Natural killer cell treated with Interleukin-12 subunit alpha and Interleukin-12 subunit beta and Interleukin-15 and Interleukin-18, amount 100 ng/mL, for 72 hours (primary cell): ENCODE measurements at regions not wholly inside any gene's neighbourhood (a gene's known extent, or its start where the extent isn't known, plus 50 kb on each side); places are given as distances from the start of the nearest gene placed in this dataset.
"Not testable (repeated sequence)": the region's sequence is repeated elsewhere in the genome, so short reads cannot be mapped to it uniquely, and the experiment has no call there.

Source experiments
- ATAC-seq, 2 donors: fragments of 150-1000 bp; cut with Tn5 transposase in 1 of 2; sonication (Bioruptor Pico), chemical (Tn5 transposase) in 1 of 2; 2 replicates each; pipeline ENCODE4 v1.10.0; 2021
- DNase-seq: peaks from one replicate; pipeline ENCODE4 v3.0.0; 2022; ENCODE audit warnings: low spot score
- H3K27ac Mint-ChIP-seq, 2 donors: 1 replicate in 1 of 2; 2 replicates in 1 of 2; pipeline ENCODE4 v1.8.0; 2022; ENCODE audit warnings: mixed read lengths in 2 of 2, mild to moderate bottlenecking in 1 of 2, moderate library complexity in 1 of 2
- H3K27me3 Mint-ChIP-seq, 2 donors: 1 replicate in 1 of 2; 2 replicates in 1 of 2; pipeline ENCODE4 v1.8.0; 2022; ENCODE audit warnings: mixed read lengths in 2 of 2
- H3K36me3 Mint-ChIP-seq: one replicate; pipeline ENCODE4 v1.8.0; 2022; ENCODE audit warnings: mixed read lengths
- H3K4me1 Mint-ChIP-seq, 2 donors: 1 replicate in 1 of 2; 2 replicates in 1 of 2; pipeline ENCODE4 v1.8.0; 2022; ENCODE audit warnings: low read depth in 2 of 2, mixed read lengths in 2 of 2, mild to moderate bottlenecking in 1 of 2
- H3K4me3 Mint-ChIP-seq: one replicate; pipeline ENCODE4 v1.8.0; 2022; ENCODE audit warnings: mixed read lengths
- H3K9me3 Mint-ChIP-seq: 2 replicates; pipeline ENCODE4 v1.8.0; 2022; ENCODE audit warnings: mixed read lengths

GRCh38 chr1:109838838-109839240 is 71.8 kb upstream of the CSF1 start:
- Mint-ChIP-seq H3K4me3 (no peak overlapping the region), H3K27ac (no peak overlapping the region), H3K4me1 (no peaks in the 10 kb centered on the region), H3K36me3 (peaks cover 6% of the 10 kb centered on the region), H3K9me3 (no peaks in the 10 kb centered on the region), H3K27me3 (peaks cover 11 to 13% of the 10 kb centered on the region in 2 donors)
- DNase-seq (no peak), ATAC-seq (no peak)

- Mint-ChIP-seq H3K36me3 (peaks cover 6% of the 10 kb centered on the region), H3K9me3 (no peaks in the 10 kb centered on the region), H3K4me3 (no peak overlapping the region), H3K27me3 (peaks cover 11 to 13% of the 10 kb centered on the region in 2 donors), H3K27ac (no peak overlapping the region), H3K4me1 (no peaks in the 10 kb centered on the region)
- DNase-seq (no peak), ATAC-seq (no peak)
Observed at GRCh38 chr1:109837852-109838570, 72.6 kb upstream of the CSF1 start.

- not testable (repeated sequence) for H3K4me3 Mint-ChIP-seq, H3K4me1 Mint-ChIP-seq, H3K9me3 Mint-ChIP-seq, DNase-seq, H3K36me3 Mint-ChIP-seq, ATAC-seq, H3K27ac Mint-ChIP-seq
- peaks cover 13 to 16% of the 10 kb centered on the region in 2 donors for H3K27me3 Mint-ChIP-seq
Observed at GRCh38 chr1:109835645-109836044, 71.9 kb upstream of the EPS8L3 start.

- Mint-ChIP-seq H3K4me1 (no peaks in the 10 kb centered on the region), H3K9me3 (no peaks in the 10 kb centered on the region), H3K27ac (no peak overlapping the region), H3K4me3 (no peak overlapping the region), H3K27me3 (peaks cover 13 to 14% of the 10 kb centered on the region in 2 donors), H3K36me3 (peaks cover 6% of the 10 kb centered on the region)
- ATAC-seq (no peak), DNase-seq (no peak)
Observed at GRCh38 chr1:109834951-109835350, 71.2 kb upstream of the EPS8L3 start.

GRCh38 chr1:109832945-109833344 is 69.2 kb upstream of the EPS8L3 start:
- no peak for DNase-seq
- ATAC-seq: no peak
- no peaks in the 10 kb centered on the region for H3K4me1 Mint-ChIP-seq
- H3K27ac Mint-ChIP-seq: no peak overlapping the region
- H3K27me3 Mint-ChIP-seq: peaks cover 13 to 14% of the 10 kb centered on the region in 2 donors
- H3K36me3 Mint-ChIP-seq: peaks cover 6% of the 10 kb centered on the region
- H3K9me3 Mint-ChIP-seq: no peaks in the 10 kb centered on the region
- no peak overlapping the region for H3K4me3 Mint-ChIP-seq

- Mint-ChIP-seq H3K4me3 (no peak overlapping the region), H3K27ac (no peak overlapping the region), H3K36me3 (no peaks in the 10 kb centered on the region), H3K4me1 (peaks cover 7 to 19% of the 10 kb centered on the region in 2 donors), H3K27me3 (peaks cover 0 to 10% of the 10 kb centered on the region in 2 donors), H3K9me3 (no peaks in the 10 kb centered on the region)
- DNase-seq (no peak), ATAC-seq (no peak)
Observed at GRCh38 chr1:109828756-109829505, 65.2 kb upstream of the EPS8L3 start.

GRCh38 chr1:109827986-109828385 is 64.3 kb upstream of the EPS8L3 start:
- no peak for ATAC-seq
- no peaks in the 10 kb centered on the region for H3K36me3 Mint-ChIP-seq
- no peak for DNase-seq
- H3K4me1 Mint-ChIP-seq: peaks cover 7 to 28% of the 10 kb centered on the region in 2 donors
- no peak overlapping the region for H3K27ac Mint-ChIP-seq
- H3K4me3 Mint-ChIP-seq: no peak overlapping the region
- H3K27me3 Mint-ChIP-seq: peaks cover 0 to 10% of the 10 kb centered on the region in 2 donors
- no peaks in the 10 kb centered on the region for H3K9me3 Mint-ChIP-seq

- H3K4me1 Mint-ChIP-seq: peaks cover 11 to 33% of the 10 kb centered on the region in 2 donors
- H3K4me3 Mint-ChIP-seq: no peak overlapping the region
- no peaks in the 10 kb centered on the region for H3K36me3 Mint-ChIP-seq
- no peak for DNase-seq
- no peak overlapping the region for H3K27ac Mint-ChIP-seq
- H3K27me3 Mint-ChIP-seq: peaks cover 0 to 10% of the 10 kb centered on the region in 2 donors
- no peaks in the 10 kb centered on the region for H3K9me3 Mint-ChIP-seq
- ATAC-seq: no peak
Observed at GRCh38 chr1:109827466-109827865, 63.7 kb upstream of the EPS8L3 start.

GRCh38 chr1:109826930-109827349 is 63.2 kb upstream of the EPS8L3 start:
- Mint-ChIP-seq H3K27ac (no peak overlapping the region), H3K9me3 (no peaks in the 10 kb centered on the region), H3K27me3 (peaks cover 0 to 7% of the 10 kb centered on the region in 2 donors), H3K4me3 (no peak overlapping the region), H3K36me3 (no peaks in the 10 kb centered on the region), H3K4me1 (peaks cover 11 to 38% of the 10 kb centered on the region in 2 donors)
- no peak for ATAC-seq
- DNase-seq: no peak

GRCh38 chr1:109826446-109826845 is 62.7 kb upstream of the EPS8L3 start:
- no peaks in the 10 kb centered on the region for H3K9me3 Mint-ChIP-seq

GRCh38 chr1:109824349-109825115 is 60.8 kb upstream of the EPS8L3 start:
- H3K4me3 Mint-ChIP-seq: peak overlapping the region; percentile 82

More at GRCh38 chr1:109826446-109826845, 62.7 kb upstream of the EPS8L3 start:
- H3K4me1 Mint-ChIP-seq: peaks cover 14 to 43% of the 10 kb centered on the region in 2 donors
- H3K4me3 Mint-ChIP-seq: no peak overlapping the region
- H3K27me3 Mint-ChIP-seq: peaks cover 0 to 6% of the 10 kb centered on the region in 2 donors
- H3K27ac Mint-ChIP-seq: peak overlapping the region in 1 of 2 donors; percentile 86
- DNase-seq (no peak), ATAC-seq (no peak)
- no peaks in the 10 kb centered on the region for H3K36me3 Mint-ChIP-seq

GRCh38 chr1:109823543-109824348 is 60.0 kb upstream of the EPS8L3 start:
- DNase-seq (no peak), ATAC-seq (peak in 1 of 2 donors; percentile 19)
- H3K4me1 Mint-ChIP-seq: peaks cover 20 to 49% of the 10 kb centered on the region in 2 donors
- H3K27ac Mint-ChIP-seq: peak overlapping the region; percentile 3 to 86
- H3K4me3 Mint-ChIP-seq: peak overlapping the region; percentile 82
- peaks cover 0 to 10% of the 10 kb centered on the region in 2 donors for H3K27me3 Mint-ChIP-seq
- H3K9me3 Mint-ChIP-seq: no peaks in the 10 kb centered on the region
- no peaks in the 10 kb centered on the region for H3K36me3 Mint-ChIP-seq

More at GRCh38 chr1:109824349-109825115, 60.8 kb upstream of the EPS8L3 start:
- DNase-seq: no peak
- Mint-ChIP-seq H3K27me3 (peaks cover 0 to 6% of the 10 kb centered on the region in 2 donors), H3K27ac (peak overlapping the region in 1 of 2 donors; percentile 86), H3K9me3 (no peaks in the 10 kb centered on the region), H3K4me1 (peaks cover 20 to 49% of the 10 kb centered on the region in 2 donors), H3K36me3 (no peaks in the 10 kb centered on the region)
- no peak for ATAC-seq
